ENCODE measurements at regions not wholly inside any gene's neighbourhood (a gene's known extent, or its start where the extent isn't known, plus 50 kb on each side); places are given as distances from the start of the nearest gene placed in this dataset.
"Not testable (repeated sequence)": the region's sequence is repeated elsewhere in the genome, so short reads cannot be mapped to it uniquely, and the experiment has no call there.

DNA sequence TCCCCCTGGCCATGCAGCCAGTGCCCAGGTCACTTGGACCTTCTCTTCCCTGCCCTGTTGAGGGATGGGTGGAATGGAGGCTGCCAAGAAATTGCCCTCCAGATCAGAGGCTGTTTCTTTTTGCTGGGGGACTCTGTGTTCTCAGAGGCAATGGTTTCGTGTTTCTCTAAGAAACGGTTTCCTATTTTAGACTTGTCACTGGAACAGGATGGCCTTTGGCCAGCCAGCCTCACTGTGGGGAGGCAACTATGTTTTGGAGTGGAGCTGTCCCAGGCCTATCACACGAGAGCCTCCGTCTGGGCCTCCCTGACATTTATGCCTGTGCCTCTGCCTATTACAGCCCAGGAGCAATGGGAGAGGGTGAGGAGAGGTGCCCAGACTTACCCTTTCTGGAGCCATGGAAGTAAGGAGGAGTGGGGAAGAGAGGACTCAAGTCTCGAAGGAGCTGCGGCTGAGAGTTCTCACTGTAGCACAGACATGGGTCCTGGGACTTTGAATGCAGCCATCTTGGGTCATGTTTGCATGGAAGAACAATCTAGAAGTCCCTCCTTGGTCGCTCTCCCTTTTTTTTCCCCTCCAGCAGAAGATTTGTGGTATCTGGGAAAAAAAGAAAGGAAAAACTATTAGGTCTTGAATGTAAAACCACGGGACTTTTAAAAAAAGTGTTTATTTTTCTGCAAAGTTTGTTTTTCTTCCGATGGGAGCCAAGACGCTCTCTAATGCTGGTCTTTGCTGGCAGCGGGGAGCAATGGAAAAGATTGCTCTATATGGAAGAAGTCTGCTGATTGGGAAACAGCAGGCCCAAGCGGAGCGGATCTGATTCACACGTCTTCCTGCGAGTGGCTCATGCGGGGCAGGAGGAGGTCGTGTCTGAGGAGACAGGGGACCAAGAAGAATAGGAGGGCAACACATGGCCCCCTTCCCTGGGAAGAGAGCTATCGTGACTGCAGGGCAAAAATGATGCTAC is 219.2 kb downstream of the FOXD2 start:
- DNase-seq (ENCODE audit: low read depth in 2 of 2, low spot score in 1 of 2) = no peak

DNA sequence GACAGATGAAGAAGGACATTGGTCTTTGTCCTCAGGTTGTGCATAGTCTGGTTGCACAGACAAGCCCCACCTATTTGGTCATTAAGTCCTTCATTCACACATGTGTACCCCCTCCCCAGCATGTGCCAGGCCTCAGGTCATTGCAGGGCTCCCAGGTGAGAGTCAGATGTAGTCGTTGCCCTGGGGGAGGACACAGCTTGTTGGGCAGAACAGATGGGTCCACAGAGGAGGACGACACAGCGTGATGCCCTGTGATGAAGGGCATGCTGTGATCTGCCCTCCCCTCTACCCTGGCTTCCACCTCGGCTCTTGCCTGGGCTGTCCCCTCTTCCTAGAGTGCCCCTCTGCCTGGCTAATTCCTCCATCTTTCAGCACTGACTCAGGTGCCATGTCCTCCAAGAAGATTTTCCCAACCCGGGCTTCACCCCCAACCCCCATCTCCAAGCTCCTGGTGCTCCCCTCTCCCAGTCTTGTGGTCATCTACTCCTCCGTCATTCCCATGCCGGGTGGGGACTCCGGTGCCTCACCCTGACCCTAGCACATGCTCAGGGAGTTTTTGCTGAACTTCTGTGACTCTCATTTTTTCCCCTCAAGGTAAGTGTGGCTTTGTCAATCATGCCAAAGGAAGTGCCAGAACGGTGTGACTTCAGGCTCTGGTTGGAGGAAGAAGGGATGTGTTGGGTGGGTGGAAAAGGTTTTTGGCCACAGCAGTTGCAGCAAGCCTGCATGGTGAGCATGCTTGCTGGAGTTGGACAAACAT is 220.5 kb downstream of the FOXD2 start:
- no peak for DNase-seq (ENCODE audit: low read depth in 2 of 2, low spot score in 1 of 2)

DNA sequence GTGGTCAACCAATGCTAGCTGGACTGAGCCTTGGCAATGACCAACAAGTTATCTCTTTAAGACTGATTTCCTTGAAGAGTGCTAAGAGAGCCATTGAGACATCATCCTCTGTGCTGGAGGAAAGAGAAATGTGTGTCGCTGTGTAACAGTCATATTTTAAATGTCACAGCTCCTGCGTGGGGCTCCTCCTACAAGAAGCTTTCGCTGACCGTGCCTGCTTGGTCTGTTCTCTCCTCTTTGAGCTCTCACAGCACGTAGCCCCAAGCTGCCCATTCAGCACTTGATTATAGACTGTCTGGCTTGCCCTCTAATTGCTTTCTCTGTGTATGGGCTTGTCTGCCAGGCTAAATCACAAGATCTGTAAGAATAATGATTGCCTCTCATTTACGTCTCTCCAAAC is 221.3 kb downstream of the FOXD2 start:
- no peak for DNase-seq (ENCODE audit: low read depth in 2 of 2, low spot score in 1 of 2)

DNA sequence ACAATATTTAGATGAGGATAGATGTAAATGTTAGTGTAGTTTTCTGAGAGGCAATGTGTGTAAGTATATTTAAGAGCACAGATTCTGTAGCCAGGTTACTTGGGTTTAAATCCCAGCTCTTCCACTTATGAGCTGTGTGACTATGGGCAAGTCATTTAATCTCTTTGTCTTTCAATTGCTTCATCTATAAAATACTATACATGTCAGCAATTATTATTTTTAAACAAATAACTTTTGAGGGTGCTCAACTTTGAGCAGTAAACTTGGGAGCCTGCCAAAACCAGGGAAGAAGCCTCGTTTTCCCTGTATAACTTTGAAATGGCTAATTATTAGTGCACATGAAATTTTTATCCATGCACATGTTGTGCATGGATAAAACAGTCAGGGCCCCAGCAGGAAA is 222.8 kb downstream of the FOXD2 start:
- no peak for DNase-seq (ENCODE audit: low read depth in 2 of 2, low spot score in 1 of 2)

DNA sequence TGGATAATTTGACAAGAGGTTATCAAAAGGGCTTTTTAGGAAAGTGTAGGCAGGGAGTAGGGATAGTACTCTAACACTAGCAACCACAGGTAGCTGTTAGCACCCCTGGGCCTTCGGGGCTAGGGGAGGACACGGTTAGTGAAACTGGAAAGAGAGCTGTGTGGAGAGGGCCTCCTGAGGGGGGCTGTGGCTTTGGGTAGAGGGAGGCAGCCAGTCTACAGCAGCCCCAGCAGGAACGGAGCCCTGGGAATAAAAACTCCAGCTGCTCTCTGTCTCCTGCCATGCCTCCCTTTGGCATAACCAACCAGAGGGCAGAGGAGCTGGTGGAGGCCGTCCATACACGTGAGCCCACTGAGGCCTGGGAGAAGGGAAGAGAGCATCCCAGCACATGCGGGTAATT is 223.2 kb downstream of the FOXD2 start:
- no peak for DNase-seq (ENCODE audit: low read depth in 2 of 2, low spot score in 1 of 2)

DNA sequence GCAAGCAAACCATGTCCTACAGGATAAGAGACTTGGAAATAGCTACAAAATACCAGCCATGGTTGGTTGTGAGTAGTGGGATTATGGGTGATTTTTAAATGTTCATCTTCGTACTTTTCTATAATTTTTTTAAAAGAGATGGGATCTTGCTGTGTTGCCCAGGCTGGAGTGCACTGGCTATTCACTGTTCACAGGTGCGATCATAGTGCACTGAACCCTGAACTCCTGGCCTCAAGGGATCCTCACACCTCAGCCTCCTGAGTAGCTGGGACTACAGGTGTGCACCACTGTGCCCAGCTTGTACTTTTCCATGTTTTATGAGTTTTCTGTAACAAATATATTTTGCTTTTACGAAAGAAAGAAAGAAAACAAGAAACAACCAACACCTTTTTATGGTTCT is 224.2 kb downstream of the FOXD2 start:
- no peak for DNase-seq (ENCODE audit: low read depth in 2 of 2, low spot score in 1 of 2)

DNA sequence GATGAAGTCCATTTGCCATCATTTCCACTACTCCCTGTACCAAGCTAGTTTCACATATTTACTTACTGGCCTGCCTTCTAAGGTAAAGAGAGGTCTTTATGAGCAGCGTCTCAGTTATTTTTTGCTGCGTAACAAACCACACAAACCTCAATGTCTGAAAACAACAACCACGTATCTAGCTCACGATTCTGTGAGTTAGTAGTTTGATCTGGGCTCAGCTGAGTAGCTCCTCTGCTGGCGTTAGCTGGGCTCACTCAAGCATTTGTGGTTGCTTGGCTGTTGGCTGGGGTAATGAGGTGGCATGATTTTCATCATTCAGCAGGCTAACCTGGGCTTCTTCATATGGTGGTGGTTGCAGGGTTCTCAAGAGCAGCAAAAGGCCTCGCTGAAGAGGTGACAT is 225.4 kb downstream of the FOXD2 start:
- DNase-seq (ENCODE audit: low read depth in 2 of 2, low spot score in 1 of 2) = no peak

DNA sequence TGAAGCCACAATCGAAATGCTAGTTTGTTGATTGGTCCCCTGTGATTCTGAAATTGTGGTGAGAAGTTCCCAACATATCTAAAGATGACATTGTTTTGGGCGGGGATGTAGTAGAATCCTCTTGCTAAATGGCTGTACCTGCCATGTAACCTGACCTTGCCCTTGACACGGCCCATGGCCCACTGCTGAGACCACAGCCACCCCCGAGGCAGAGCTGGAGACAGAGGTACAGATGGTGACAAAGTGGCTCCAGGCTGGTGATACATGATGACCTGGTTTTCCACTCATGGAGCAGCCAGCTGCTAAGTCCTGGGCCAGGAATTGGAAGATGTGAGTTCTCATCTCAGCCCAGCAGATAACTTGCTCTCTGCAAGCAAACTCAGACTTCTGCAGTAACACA is 226.5 kb downstream of the FOXD2 start:
- no peak for DNase-seq (ENCODE audit: low read depth in 2 of 2, low spot score in 1 of 2)

DNA sequence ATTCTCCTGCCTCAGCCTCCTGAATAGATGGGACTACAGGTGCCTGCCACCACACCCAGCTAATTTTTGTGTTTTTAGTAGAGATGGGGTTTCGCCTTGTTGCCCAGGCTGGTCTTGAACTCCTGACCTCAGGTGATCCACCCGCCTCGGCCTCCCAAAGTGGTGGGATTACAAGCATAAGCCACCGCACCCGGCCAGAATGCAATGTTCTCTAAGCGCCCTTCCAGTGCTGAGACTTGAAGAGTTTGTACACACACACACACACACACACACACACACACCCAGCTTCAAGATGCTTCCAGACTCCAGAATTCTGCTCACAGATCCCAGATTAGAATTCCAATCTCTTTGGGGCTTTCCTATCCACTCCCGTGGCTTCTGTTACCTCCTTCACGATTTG is 227.1 kb downstream of the FOXD2 start:
- DNase-seq (ENCODE audit: low read depth in 2 of 2, low spot score in 1 of 2) = not testable (repeated sequence)

DNA sequence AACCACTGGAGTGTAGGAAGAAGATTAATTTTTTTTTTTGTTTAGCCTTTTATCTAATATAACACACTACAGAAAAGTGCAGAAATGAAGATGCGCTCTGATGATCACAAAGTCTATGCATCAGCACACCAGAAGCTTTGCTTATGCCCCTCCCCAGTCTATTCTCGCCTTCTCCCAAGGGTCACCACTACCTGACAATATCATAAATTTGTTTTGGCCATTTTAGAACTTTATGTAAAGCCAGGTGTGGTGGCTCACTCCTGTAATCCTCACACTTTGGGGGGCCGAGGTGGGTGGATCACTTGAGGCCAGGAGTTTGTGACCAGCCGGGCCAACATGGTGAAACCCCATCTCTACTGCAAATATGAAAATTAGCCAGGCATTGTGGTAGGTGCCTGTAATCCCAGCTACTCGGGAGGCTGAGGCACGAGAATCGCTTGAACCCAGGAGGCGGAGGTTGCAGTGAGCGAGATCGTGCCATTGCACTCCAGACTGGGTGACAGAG is 231.3 kb downstream of the FOXD2 start:
- no peak for DNase-seq (ENCODE audit: low read depth in 2 of 2, low spot score in 1 of 2)

DNA sequence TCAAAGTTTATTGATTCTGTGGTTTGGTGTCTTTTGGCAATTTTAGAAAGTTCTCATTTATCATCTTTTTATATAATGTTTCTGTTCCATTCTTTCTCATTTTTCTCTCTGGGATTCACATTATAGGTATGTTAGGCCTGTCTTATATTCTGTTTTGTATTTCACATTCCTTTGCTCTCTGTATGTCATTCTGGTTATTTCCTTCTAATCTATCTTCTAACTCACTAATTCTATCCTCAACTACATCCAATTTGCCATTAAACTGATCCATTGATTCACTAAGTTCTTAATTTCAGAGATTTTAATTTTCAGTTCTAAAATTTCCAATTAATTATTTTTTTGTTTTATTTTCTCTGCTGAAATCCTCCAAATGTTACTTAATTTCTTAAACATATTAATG is 234.8 kb downstream of the FOXD2 start:
- no peak for DNase-seq (ENCODE audit: low read depth in 2 of 2, low spot score in 1 of 2)

DNA sequence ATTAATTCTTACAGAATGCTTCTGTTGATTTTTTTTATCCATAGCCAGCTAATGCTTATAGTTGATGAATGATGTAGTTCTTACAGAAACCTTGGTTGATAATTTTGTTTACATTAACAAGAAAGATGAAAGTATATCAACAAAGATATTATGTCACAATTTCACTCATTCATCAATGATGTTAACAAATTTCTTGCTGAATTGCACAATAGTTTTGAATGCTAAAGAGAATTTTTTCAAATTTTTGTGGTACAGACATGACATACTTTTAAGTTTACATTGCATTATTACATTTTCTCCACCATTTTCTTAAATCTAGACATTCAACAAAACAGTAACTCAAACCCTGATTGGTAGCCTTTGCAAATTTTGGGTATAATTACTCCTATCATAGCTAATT is 236.3 kb downstream of the FOXD2 start:
- DNase-seq (ENCODE audit: low read depth in 2 of 2, low spot score in 1 of 2) = no peak

DNA sequence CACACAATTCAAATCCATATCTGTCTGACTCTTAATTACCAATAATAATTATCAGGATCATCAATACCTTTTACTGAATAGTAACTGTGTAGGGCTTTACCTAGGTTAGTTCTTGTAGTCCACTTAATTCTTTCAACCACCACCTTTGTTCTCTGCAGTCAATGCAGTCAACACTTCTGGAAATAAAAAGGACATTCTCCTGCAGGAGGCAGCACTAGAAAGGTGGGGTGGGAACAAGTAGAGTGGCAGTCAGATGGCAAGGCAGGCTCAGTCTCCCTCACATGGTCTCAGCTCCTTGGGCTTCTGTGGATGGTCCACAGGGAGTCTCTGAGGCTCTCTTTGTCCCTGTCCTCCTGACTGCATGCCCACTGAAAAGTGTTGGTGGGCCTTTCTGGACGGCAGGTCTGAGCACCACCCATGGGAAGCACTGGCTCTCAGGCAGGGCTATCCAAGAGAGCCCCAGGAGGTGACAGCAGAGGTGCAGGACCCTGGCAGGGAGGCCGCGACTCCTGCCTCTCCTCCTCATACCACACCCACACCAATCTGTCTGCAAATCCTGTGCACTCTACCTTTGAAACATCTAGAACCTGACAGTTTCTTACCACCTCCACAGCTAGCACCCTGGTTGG is 237.3 kb downstream of the FOXD2 start:
- DNase-seq (ENCODE audit: low read depth in 2 of 2, low spot score in 1 of 2) = no peak

DNA sequence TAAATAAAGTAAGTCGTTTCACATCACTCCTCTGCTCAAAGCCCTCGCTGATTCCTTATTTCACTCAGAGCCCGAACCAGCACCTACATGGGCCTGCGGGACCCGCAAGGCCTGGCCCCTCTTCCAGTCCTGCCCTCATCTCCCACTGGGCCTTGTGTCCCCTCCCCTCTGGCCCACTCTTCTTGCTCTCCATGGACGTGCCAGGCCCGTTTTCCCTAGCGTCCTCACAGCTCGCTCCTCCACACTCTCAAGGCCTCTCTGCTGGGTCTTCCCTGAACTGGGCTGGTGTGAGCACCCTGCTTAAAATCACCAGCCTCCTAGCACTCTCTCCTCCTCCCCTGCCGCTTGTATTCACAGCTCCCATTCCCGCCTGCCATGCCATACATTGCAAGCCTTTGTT is 237.9 kb downstream of the FOXD2 start:
- no peak for DNase-seq (ENCODE audit: low read depth in 2 of 2, low spot score in 1 of 2)

DNA sequence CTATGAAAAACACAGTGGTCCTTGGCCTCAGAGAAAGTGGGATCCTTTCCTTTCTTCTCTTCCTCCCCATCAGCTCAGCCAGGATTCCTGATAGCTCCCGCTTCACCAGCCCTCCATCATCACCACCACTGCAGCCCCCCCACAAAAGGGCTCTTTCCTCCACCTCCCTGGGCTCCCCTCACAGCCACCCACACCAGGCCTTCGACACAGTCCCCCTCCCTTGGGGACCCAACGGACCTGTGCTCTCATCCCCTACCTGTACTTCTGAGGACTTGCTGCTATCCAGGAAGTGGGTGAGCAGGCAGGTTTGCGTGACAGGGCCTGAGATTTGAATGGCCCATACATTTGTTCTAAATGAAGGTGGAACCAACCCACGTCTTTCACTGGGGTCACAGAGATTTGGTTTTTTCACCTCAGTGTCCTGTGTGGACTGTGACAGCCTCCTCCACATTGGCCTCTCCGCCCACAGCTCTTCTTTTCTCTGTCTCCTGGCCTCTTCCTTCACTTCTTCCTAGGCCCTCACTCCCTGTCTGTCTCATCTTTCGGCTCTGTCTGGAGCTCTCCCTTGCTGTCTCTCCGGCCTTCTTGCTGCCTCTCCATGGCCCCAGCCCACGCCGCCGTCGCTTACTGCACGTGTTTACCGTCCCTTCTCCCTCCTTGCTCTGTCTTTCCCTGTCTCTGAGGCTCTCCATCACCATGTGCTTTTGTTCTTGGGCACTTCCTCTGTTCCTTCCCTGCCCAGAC is 238.6 kb downstream of the FOXD2 start:
- no peak for DNase-seq (ENCODE audit: low read depth in 2 of 2, low spot score in 1 of 2)

DNA sequence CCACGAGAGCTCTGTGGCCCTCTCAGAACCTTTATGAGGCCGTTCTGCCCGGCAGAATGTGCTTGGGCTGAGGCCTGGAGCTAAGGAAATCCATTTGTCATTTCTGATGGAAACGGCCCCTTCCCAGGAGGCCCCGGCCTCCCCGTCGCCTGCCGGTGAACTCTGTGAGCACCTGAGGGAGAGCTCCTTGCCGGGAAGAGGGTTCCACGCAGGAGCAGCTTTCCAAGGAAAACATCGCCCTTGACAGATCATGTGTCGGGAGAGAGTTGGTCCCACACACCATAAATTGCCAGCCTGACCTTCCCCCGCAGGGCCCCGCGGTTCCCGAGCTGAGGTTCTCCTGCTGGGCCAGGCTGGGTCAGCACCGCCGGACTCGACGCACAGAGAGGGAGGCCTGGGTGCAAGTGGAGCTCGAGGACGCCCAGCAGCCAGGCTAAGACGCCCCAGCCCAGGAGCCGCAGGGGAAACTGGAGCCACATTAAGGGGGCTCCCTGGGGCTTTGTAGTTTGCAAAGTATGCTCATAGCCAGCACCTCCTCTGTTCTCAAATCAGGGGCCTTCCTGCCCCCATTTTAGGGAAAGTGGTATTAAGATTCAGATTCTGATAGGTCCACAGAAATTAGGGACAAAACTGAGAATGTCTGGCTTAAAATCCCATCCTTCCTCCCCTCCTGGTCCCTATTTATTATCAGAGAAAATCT is 239.5 kb downstream of the FOXD2 start:
- DNase-seq (ENCODE audit: low read depth in 2 of 2, low spot score in 1 of 2) = no peak

DNA sequence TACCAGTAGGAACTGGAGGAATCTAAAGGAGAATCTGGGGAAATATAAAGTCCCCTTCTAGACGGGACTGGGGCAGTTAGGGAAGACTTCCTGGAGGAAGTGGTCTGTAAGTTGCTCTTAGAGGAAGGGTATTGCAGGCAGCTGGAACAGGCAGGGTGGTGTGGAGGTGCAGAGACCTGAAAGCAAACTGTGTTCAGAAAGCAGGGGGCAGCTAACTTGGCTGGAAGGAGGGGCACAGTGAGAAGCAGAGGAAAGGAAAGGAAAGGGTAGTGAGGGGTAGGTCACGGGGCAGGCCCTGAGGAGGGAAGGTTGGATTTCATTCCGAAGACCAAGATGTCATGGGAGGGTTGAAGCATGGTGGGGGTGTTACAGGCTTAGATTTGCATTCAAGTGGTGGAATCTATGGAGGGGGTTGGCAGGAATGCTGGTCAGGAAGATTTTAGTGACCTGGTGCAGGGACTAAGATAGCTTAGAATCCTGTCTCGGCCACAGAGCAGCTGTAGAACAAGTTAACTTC is 240.7 kb downstream of the FOXD2 start:
- no peak for DNase-seq (ENCODE audit: low read depth in 2 of 2, low spot score in 1 of 2)

DNA sequence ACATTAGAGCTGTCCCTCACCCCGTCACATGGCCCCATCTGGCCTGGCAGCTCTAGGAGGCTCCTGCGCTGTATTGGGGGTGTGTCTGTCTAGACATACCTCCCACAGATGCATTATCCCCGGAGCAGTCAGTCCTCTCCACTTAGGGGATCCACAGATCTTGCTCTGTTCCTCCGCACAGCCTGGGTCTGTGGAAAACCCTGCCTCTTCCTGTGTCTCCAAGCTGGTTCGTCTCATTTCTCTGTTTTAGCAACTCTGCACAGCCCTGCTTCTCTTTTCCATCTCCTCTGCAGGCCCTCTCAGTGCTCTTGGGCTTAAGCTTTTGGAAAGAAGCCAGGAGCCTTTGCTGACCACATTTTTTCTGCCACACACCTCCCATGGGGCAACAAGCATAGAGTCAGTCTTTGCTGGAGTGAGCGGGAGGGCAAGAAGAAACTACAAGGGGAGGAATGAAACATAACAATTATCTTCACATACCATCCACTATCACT is 241.5 kb downstream of the FOXD2 start:
- no peak for DNase-seq (ENCODE audit: low read depth in 2 of 2, low spot score in 1 of 2)

DNA sequence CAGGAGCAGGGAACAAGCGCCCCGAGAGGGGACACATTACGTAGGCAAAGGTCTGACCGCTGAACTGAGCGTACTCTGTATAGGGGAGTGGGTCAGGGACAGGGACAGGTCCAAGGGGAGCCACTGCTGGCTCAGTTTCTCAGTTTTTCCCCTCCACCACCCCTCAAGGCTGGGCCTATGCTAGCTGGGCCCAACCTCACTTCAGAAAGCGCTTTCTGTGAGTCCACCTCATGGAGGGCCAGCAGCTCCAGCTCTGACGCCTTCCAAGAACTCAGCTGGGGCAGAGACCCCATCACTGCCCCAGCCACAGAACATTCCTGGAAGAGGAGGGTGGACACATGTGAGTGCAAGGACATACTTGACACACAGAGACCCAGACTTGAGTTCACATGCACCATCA is 242.0 kb downstream of the FOXD2 start:
- no peak for DNase-seq (ENCODE audit: low read depth in 2 of 2, low spot score in 1 of 2)

Data from stimulated activated CD8-positive, alpha-beta memory T cell treated with anti-CD3 and anti-CD28 coated beads, Interleukin-4, amount 100 ng/mL, for 1 hour (primary cell).